ENCODE measurements at regions not wholly inside any gene's neighbourhood (a gene's known extent, or its start where the extent isn't known, plus 50 kb on each side); places are given as distances from the start of the nearest gene placed in this dataset.

DNA sequence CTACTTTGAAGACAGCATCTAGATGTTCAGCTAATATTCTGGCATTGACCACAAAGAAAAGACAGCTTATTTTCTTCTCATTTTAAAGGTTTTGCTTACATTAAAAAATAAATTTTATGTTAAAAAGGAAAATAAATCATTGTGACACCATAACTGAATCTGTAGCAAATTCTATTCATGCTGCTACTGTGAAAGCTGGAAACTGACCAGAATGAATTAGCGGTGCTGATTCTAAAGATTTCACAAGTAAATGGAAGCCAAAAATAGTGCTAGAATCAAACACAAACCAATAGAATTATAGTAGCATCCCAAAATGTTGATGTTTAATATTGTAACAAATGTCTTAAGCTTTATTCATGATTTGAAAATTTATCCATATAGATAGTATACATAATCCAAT, 850.0 kb upstream of the FBXO33 start:
- DNase-seq (ENCODE audit: low read depth in 1 of 2, low spot score in 1 of 2) (no peak), FAIRE-seq (no peak), ATAC-seq (no peak)
- ChIA-PET POLR2A (no interaction called here), CTCF (no interaction called here)
- TF ChIP-seq, protein P1, sequence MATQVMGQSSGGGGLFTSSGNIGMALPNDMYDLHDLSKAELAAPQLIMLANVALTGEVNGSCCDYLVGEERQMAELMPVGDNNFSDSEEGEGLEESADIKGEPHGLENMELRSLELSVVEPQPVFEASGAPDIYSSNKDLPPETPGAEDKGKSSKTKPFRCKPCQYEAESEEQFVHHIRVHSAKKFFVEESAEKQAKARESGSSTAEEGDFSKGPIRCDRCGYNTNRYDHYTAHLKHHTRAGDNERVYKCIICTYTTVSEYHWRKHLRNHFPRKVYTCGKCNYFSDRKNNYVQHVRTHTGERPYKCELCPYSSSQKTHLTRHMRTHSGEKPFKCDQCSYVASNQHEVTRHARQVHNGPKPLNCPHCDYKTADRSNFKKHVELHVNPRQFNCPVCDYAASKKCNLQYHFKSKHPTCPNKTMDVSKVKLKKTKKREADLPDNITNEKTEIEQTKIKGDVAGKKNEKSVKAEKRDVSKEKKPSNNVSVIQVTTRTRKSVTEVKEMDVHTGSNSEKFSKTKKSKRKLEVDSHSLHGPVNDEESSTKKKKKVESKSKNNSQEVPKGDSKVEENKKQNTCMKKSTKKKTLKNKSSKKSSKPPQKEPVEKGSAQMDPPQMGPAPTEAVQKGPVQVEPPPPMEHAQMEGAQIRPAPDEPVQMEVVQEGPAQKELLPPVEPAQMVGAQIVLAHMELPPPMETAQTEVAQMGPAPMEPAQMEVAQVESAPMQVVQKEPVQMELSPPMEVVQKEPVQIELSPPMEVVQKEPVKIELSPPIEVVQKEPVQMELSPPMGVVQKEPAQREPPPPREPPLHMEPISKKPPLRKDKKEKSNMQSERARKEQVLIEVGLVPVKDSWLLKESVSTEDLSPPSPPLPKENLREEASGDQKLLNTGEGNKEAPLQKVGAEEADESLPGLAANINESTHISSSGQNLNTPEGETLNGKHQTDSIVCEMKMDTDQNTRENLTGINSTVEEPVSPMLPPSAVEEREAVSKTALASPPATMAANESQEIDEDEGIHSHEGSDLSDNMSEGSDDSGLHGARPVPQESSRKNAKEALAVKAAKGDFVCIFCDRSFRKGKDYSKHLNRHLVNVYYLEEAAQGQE (IDR thresholded peaks at IDR 0.05): no peak
- TF ChIP-seq CHD2 (IDR thresholded peaks at IDR 0.05; ENCODE audit: low read length, partially characterized antibody): no peak
- no peak for TF ChIP-seq ZNF302 (CRISPR knock-in tag; IDR thresholded peaks at IDR 0.05)
- WGBS (ENCODE audit: missing lambda C conversion rate): 3% methylated on average over 1 of the region's 1 CpG
- Histone ChIP-seq H3K27ac (no peak overlapping the region), H3K4me2 (no peak overlapping the region), H3K9me3 (peaks cover 7% of the 10 kb centered on the region; the same call in 1 of the 3 replicates), H3K4me1 (no peaks in the 10 kb centered on the region), H3K4me3 (no peak overlapping the region)

- Histone ChIP-seq H3K9me3 (peaks cover 7% of the 10 kb centered on the region; the same call in 1 of the 3 replicates), H3K4me1 (no peaks in the 10 kb centered on the region), H3K27ac (no peak overlapping the region), H3K4me3 (no peak overlapping the region), H3K4me2 (no peak overlapping the region)
- DNase-seq (ENCODE audit: low read depth in 1 of 2, low spot score in 1 of 2) (no peak), FAIRE-seq (no peak), ATAC-seq (no peak)
- under 1% methylated on average over 4 of the region's 4 CpGs for WGBS (ENCODE audit: missing lambda C conversion rate)
- TF ChIP-seq CBX8 (IDR thresholded peaks at IDR 0.05) (no peak), KDM5A (IDR thresholded peaks at IDR 0.05) (no peak), ZC3H11A (IDR thresholded peaks at IDR 0.05) (no peak), RARB (CRISPR knock-in tag; IDR thresholded peaks at IDR 0.05) (no peak), BHLHE40 (IDR thresholded peaks at IDR 0.05; ENCODE audit: low read depth, low read length) (no peak), NFE2L2 (conservative IDR thresholded peaks at IDR 0.05; ENCODE audit: low read length) (no peak), FOSB (CRISPR knock-in tag; IDR thresholded peaks at IDR 0.05) (no peak), USF2 (IDR thresholded peaks at IDR 0.05) (no peak), KDM1A (IDR thresholded peaks at IDR 0.05; ENCODE audit: low read depth) (no peak)
- ChIA-PET POLR2A (no interaction called here), CTCF (no interaction called here)
These were observed 848.4 kb upstream of the FBXO33 start for GRCh38 chr14:40280652-40281051.

GRCh38 chr14:40273417-40273816, 841.2 kb upstream of the FBXO33 start:
- TF ChIP-seq MAFK (IDR thresholded peaks at IDR 0.05; ENCODE audit: partially characterized antibody): no peak
- TF ChIP-seq HDAC2 (IDR thresholded peaks at IDR 0.05): no peak
- TF ChIP-seq ZC3H11A (IDR thresholded peaks at IDR 0.05): no peak
- no peak for TF ChIP-seq EHMT2 (IDR thresholded peaks at IDR 0.05; ENCODE audit: low read depth)
- TF ChIP-seq RFX5 (IDR thresholded peaks at IDR 0.05): no peak
- TF ChIP-seq BCL3 (IDR thresholded peaks at IDR 0.05): no peak
- TF ChIP-seq CHD2 (IDR thresholded peaks at IDR 0.05; ENCODE audit: low read length, partially characterized antibody): no peak
- TF ChIP-seq CEBPB (IDR thresholded peaks at IDR 0.05): no peak
- TF ChIP-seq FOXS1 (CRISPR knock-in tag; IDR thresholded peaks at IDR 0.05): no peak
- TF ChIP-seq JUNB (IDR thresholded peaks at IDR 0.05): no peak
- no peak for TF ChIP-seq RNF2 (IDR thresholded peaks at IDR 0.05; ENCODE audit: borderline replicate concordance, low read depth)
- no peak for TF ChIP-seq ESRRA (IDR thresholded peaks at IDR 0.05; ENCODE audit: borderline replicate concordance, low read length)
- no peak for TF ChIP-seq ZFP36 (IDR thresholded peaks at IDR 0.05; ENCODE audit: borderline replicate concordance, partially characterized antibody)
- TF ChIP-seq HOXA7 (CRISPR knock-in tag; IDR thresholded peaks at IDR 0.05): no peak
- TF ChIP-seq MAX (IDR thresholded peaks at IDR 0.05): no peak
- 0% methylated on average over 4 of the region's 4 CpGs for WGBS (ENCODE audit: missing lambda C conversion rate)
- FAIRE-seq: no peak
- Histone ChIP-seq H3K9me3 (no peaks in the 10 kb centered on the region), H3K4me2 (no peak overlapping the region), H3K4me3 (no peak overlapping the region), H3K27ac (no peak overlapping the region), H3K4me1 (no peaks in the 10 kb centered on the region)
- no peak for ATAC-seq
- ChIA-PET POLR2A (no interaction called here), CTCF (no interaction called here)
- no peak for DNase-seq (ENCODE audit: low read depth in 1 of 2, low spot score in 1 of 2)

All from A549 (cell line).